H9 (cell line): ENCODE measurements at regions not wholly inside any gene's neighbourhood (a gene's known extent, or its start where the extent isn't known, plus 50 kb on each side); places are given as distances from the start of the nearest gene placed in this dataset.

ENCODE experiments used
- DNase-seq: peaks from one replicate; pipeline ENCODE4 v3.0.0-alpha.2; 2017
- H2AFZ ChIP-seq: one replicate; pipeline ENCODE4 v1.6.1; 2013; ENCODE audit warnings: mild to moderate bottlenecking, low read length, control low read depth, moderate library complexity
- H2AK5ac ChIP-seq: 2 replicates; pipeline ENCODE4 v1.6.1; 2013; ENCODE audit warnings: low read length, control low read depth, mixed read lengths; ENCODE audit not compliant: insufficient read length
- H2BK120ac ChIP-seq: one replicate; pipeline ENCODE4 v1.6.1; 2013; ENCODE audit warnings: low read depth, mild to moderate bottlenecking, low read length, control low read depth, inconsistent platforms; ENCODE audit not compliant: poor library complexity, severe bottlenecking
- H2BK12ac ChIP-seq: 2 replicates; pipeline ENCODE4 v1.6.1; 2013; ENCODE audit warnings: low read length, control low read depth, mixed read lengths, low read depth; ENCODE audit not compliant: insufficient read length
- H2BK15ac ChIP-seq: 2 replicates; pipeline ENCODE4 v1.6.1; 2013; ENCODE audit warnings: low read depth, low read length, control low read depth
- H2BK20ac ChIP-seq: one replicate; pipeline ENCODE4 v1.6.1; 2013; ENCODE audit warnings: low read depth, mild to moderate bottlenecking, low read length, control low read depth, inconsistent platforms; ENCODE audit not compliant: poor library complexity, severe bottlenecking
- H2BK5ac ChIP-seq: 2 replicates; pipeline ENCODE4 v1.6.1; 2013; ENCODE audit warnings: low read length, control low read depth, mixed read lengths; ENCODE audit not compliant: insufficient read length
- H3K14ac ChIP-seq: 2 replicates; pipeline ENCODE4 v1.6.1; 2013; ENCODE audit warnings: low read length, control low read depth; ENCODE audit not compliant: insufficient read depth
- H3K18ac ChIP-seq: 2 replicates; pipeline ENCODE4 v1.6.1; 2013; ENCODE audit warnings: low read depth, mild to moderate bottlenecking, mixed read lengths, low read length, control low read depth; ENCODE audit not compliant: insufficient read length
- H3K23ac ChIP-seq: 2 replicates; pipeline ENCODE4 v1.6.1; 2013; ENCODE audit warnings: low read length, control low read depth, mixed read lengths, low read depth; ENCODE audit not compliant: insufficient read length
- H3K23me2 ChIP-seq: 2 replicates; pipeline ENCODE4 v1.6.1; 2013; ENCODE audit warnings: low read depth, mild to moderate bottlenecking, mixed read lengths, low read length, control low read depth; ENCODE audit not compliant: insufficient read length, poor library complexity, severe bottlenecking
- H3K27ac ChIP-seq: 2 replicates; pipeline ENCODE4 v1.5.1; 2013; ENCODE audit warnings: low read length, control low read depth, mixed read lengths, low read depth; ENCODE audit not compliant: insufficient read length
- H3K27me3 ChIP-seq: 2 replicates; pipeline ENCODE4 v1.6.1; 2013; ENCODE audit warnings: low read length, control low read depth, inconsistent platforms; ENCODE audit not compliant: insufficient read depth
- H3K4ac ChIP-seq: 2 replicates; pipeline ENCODE4 v1.6.1; 2013; ENCODE audit warnings: low read depth, mild to moderate bottlenecking, control low read depth, inconsistent platforms, low read length, moderate library complexity
- H3K4me1 ChIP-seq: 2 replicates; pipeline ENCODE4 v1.6.1; 2013; ENCODE audit warnings: low read length, control low read depth, inconsistent platforms; ENCODE audit not compliant: insufficient read depth
- H3K4me2 ChIP-seq: 2 replicates; pipeline ENCODE4 v1.6.1; 2013; ENCODE audit warnings: low read length, control low read depth, mixed read lengths; ENCODE audit not compliant: insufficient read length, insufficient read depth
- H3K56ac ChIP-seq: 2 replicates; pipeline ENCODE4 v1.6.1; 2013; ENCODE audit warnings: low read depth, mild to moderate bottlenecking, mixed read lengths, low read length, control low read depth; ENCODE audit not compliant: insufficient read length
- H3K79me1 ChIP-seq: 2 replicates; pipeline ENCODE4 v1.6.1; 2013; ENCODE audit warnings: low read depth, mild to moderate bottlenecking, moderate library complexity, low read length, control low read depth, inconsistent platforms; ENCODE audit not compliant: insufficient read depth, poor library complexity, severe bottlenecking
- H3K79me2 ChIP-seq: 2 replicates; pipeline ENCODE4 v1.6.1; 2013; ENCODE audit warnings: low read length, control low read depth, inconsistent platforms; ENCODE audit not compliant: insufficient read depth
- H3K9ac ChIP-seq: 2 replicates; pipeline ENCODE4 v1.6.1; 2013; ENCODE audit warnings: low read length, control low read depth, mixed read lengths; ENCODE audit not compliant: insufficient read length; ENCODE audit errors: extremely low read depth
- H3K9me3 ChIP-seq: one replicate; pipeline ENCODE4 v1.6.1; 2013; ENCODE audit warnings: low read depth, low read length, inconsistent platforms; ENCODE audit not compliant: control insufficient read depth
- H3T11ph ChIP-seq: one replicate; pipeline ENCODE4 v1.6.1; 2013; ENCODE audit warnings: mild to moderate bottlenecking, low read length, control low read depth, inconsistent platforms
- H4K20me1 ChIP-seq: one replicate; pipeline ENCODE4 v1.6.1; 2013; ENCODE audit not compliant: control insufficient read depth, insufficient read length, insufficient read depth
- H4K5ac ChIP-seq: 2 replicates; pipeline ENCODE4 v1.6.1; 2013; ENCODE audit warnings: low read depth, mild to moderate bottlenecking, mixed read lengths, low read length, control low read depth; ENCODE audit not compliant: insufficient read length
- H4K8ac ChIP-seq: replicated peaks from 2 replicates; pipeline ENCODE4 v1.6.1; 2013; ENCODE audit warnings: low read length, control low read depth, mixed read lengths, low read depth; ENCODE audit not compliant: insufficient read length
- H4K91ac ChIP-seq: 2 replicates; pipeline ENCODE4 v1.6.1; 2013; ENCODE audit warnings: low read depth, mild to moderate bottlenecking, moderate library complexity, mixed read lengths, low read length, control low read depth; ENCODE audit not compliant: insufficient read length
- H3K27ac Mint-ChIP-seq, 3 experiments: 2 replicates in 2 of 3; 3 replicates in 1 of 3; pipeline ENCODE4 v1.8.0; 2020 to 2021; ENCODE audit warnings: mixed read lengths in 3 of 3, mild to moderate bottlenecking in 1 of 3, moderate library complexity in 1 of 3
- H3K27me3 Mint-ChIP-seq: 2 replicates; pipeline ENCODE4 v1.8.0; 2021; ENCODE audit warnings: low read depth, mild to moderate bottlenecking, moderate library complexity, mixed read lengths
- H3K36me3 Mint-ChIP-seq, 3 experiments: 2 replicates in 2 of 3; 3 replicates in 1 of 3; pipeline ENCODE4 v1.8.0; 2020 to 2021; ENCODE audit warnings: low read depth in 3 of 3, mixed read lengths in 3 of 3; ENCODE audit not compliant: insufficient read depth in 1 of 3
- H3K4me1 Mint-ChIP-seq, 2 experiments: 2 replicates each; pipeline ENCODE4 v1.8.0; 2020; ENCODE audit warnings: mixed read lengths in 2 of 2
- H3K4me3 Mint-ChIP-seq, 2 experiments: 2 replicates in 1 of 2; 3 replicates in 1 of 2; pipeline ENCODE4 v1.8.0; 2020 to 2021; ENCODE audit warnings: mild to moderate bottlenecking in 2 of 2, mixed read lengths in 2 of 2, moderate library complexity in 1 of 2
- H3K9me3 Mint-ChIP-seq, 2 experiments: 2 replicates in 1 of 2; 3 replicates in 1 of 2; pipeline ENCODE4 v1.8.0; 2020; ENCODE audit warnings: mild to moderate bottlenecking in 2 of 2, mixed read lengths in 2 of 2, moderate library complexity in 1 of 2
- CTCF ChIP-seq: fragments of 200-600 bp; sonication (generic); conservative IDR thresholded peaks from 3 replicates; pipeline ENCODE4 v1.8.0; 2021; ENCODE audit warnings: antibody characterized with exemption, mild to moderate bottlenecking
- WGBS: extraction: QIAGEN DNeasy Blood & Tissue Kit; methylation state at CpG from one replicate; pipeline ENCODE4 v1.1.7; 2013; ENCODE audit warnings: missing lambda C conversion rate, low lambda C conversion rate, mixed read lengths; ENCODE audit not compliant: insufficient read length; ENCODE audit errors: extremely low coverage; 5-methylcytosine and 5-hydroxymethylcytosine counted together

- no peak for DNase-seq
- H4K5ac ChIP-seq, result no peak overlapping the region
- no peaks in the 10 kb centered on the region for H3K27me3 Mint-ChIP-seq
- H2BK15ac ChIP-seq, result no peak overlapping the region
- no peak overlapping the region for H4K91ac ChIP-seq
- H3K9me3 Mint-ChIP-seq, result peaks cover 24 to 30% of the 10 kb centered on the region in 2 experiments
- peaks cover 10 to 27% (median 12%) of the 10 kb centered on the region in 3 experiments for H3K36me3 Mint-ChIP-seq
- H3K4me3 Mint-ChIP-seq, result no peak overlapping the region
- no peak overlapping the region for H2BK12ac ChIP-seq
- H3K23ac ChIP-seq, result no peak overlapping the region
- H3K79me1 ChIP-seq, result no peaks in the 10 kb centered on the region
- H2BK5ac ChIP-seq, result no peak overlapping the region
- H3T11ph ChIP-seq, result no peak overlapping the region
- H3K4me1 ChIP-seq, result 0 out of 2 replicates have a peak, but pooled peaks cover 2% of the 10 kb centered on the region
- no peak overlapping the region for H3K18ac ChIP-seq
- peaks cover 4 to 5% of the 10 kb centered on the region in 2 experiments; a peak in 2 of 4 replicates for H3K4me1 Mint-ChIP-seq
- no peak overlapping the region for H3K27ac ChIP-seq
- H2AK5ac ChIP-seq, result no peak overlapping the region
- no peak overlapping the region for H3K4ac ChIP-seq
- no peaks in the 10 kb centered on the region for H3K27me3 ChIP-seq
- H3K14ac ChIP-seq, result no peak overlapping the region
- no peak for TF ChIP-seq CTCF
- no peak overlapping the region for H2BK120ac ChIP-seq
- H3K56ac ChIP-seq, result no peak overlapping the region
- no peak overlapping the region for H2BK20ac ChIP-seq
- no peak overlapping the region for H4K8ac ChIP-seq
- H2AFZ ChIP-seq, result no peak overlapping the region
- no peaks in the 10 kb centered on the region for H3K23me2 ChIP-seq
- no peak overlapping the region for H3K4me2 ChIP-seq
- WGBS, result no CpG with 5 or more reads among the region's 3 CpGs
- H3K27ac Mint-ChIP-seq, result no peak overlapping the region
- H3K9ac ChIP-seq, result no peak overlapping the region
- peaks cover 4% of the 10 kb centered on the region for H4K20me1 ChIP-seq
- no peaks in the 10 kb centered on the region for H3K79me2 ChIP-seq
- no peaks in the 10 kb centered on the region for H3K9me3 ChIP-seq
Observed at GRCh38 chr3:185306847-185307246, 53.0 kb upstream of the EHHADH start.
